HepG2 (cell line): ENCODE measurements at regions not wholly inside any gene's neighbourhood (a gene's known extent, or its start where the extent isn't known, plus 50 kb on each side); places are given as distances from the start of the nearest gene placed in this dataset.

ENCODE experiments used
- ATAC-seq: fragments of 200-7000 bp; cut with Tn5 transposase; 3 replicates; pipeline ENCODE4 v1.9.1; 2020; ENCODE audit warnings: mild to moderate bottlenecking, moderate library complexity
- BruUV-seq: library from RNA; stranded (reverse); fragments of 400-500 nt; replicated peaks from 2 replicates; lab custom pipeline; 2021; lab: Mats Ljungman, UMichigan
- CTCF ChIA-PET: fragments of 300-600 bp; formaldehyde crosslinking; extraction: SDS; loops from one replicate; lab custom pipeline; 2021; ENCODE audit warnings: low total read pairs, inconsistent platforms, low intra/inter-chr PET ratio; lab: Yijun Ruan, JAX
- POLR2A ChIA-PET: fragments of 350-600 bp; sonication (Branson Sonifier 250); formaldehyde crosslinking; loops from one replicate; lab custom pipeline; 2020; ENCODE audit warnings: antibody characterized with exemption, inconsistent platforms; lab: Yijun Ruan, JAX
- DNase-seq: peaks from one replicate; pipeline ENCODE4 v3.0.0-alpha.2; 2015; ENCODE audit warnings: low spot score
- FAIRE-seq: peaks from 3 replicates; lab custom pipeline; 2011; peaks lifted over from hg19 to GRCh38; lab: Jason Lieb, UNC
- H2AFZ ChIP-seq: one replicate; pipeline ENCODE4 v1.6.1; 2011; ENCODE audit warnings: low read length, inconsistent platforms
- H3K27ac ChIP-seq: fragments of 300-600 bp; 3 replicates; pipeline ENCODE4 v1.8.0; 2011; ENCODE audit warnings: mixed run types, mild to moderate bottlenecking, mixed read lengths, low read length, inconsistent platforms; ENCODE audit not compliant: insufficient read depth; ENCODE audit errors: extremely low read length
- H3K27me3 ChIP-seq, 2 experiments: fragments of 200-600 bp in 1 of 2; 2 replicates in 1 of 2; 3 replicates in 1 of 2; pipeline versions ENCODE4 v1.6.0 to v1.8.0; 2011; ENCODE audit warnings: low read length in 2 of 2, mild to moderate bottlenecking in 2 of 2, moderate library complexity in 2 of 2, inconsistent platforms in 1 of 2; ENCODE audit not compliant: insufficient read depth in 2 of 2, control insufficient read depth in 1 of 2
- H3K36me3 ChIP-seq, 2 experiments: fragments of 200-600 bp in 1 of 2; replicated peaks in 1 of 2; 2 replicates in 1 of 2; 3 replicates in 1 of 2; pipeline versions ENCODE4 v1.5.1 to v1.8.0; 2011; ENCODE audit warnings: low read length in 2 of 2, inconsistent platforms in 1 of 2; ENCODE audit not compliant: insufficient read depth in 2 of 2, control insufficient read depth in 1 of 2
- H3K4me1 ChIP-seq: 2 replicates; pipeline ENCODE4 v1.5.1; 2012; ENCODE audit warnings: low read length, inconsistent platforms; ENCODE audit not compliant: insufficient read depth
- H3K4me2 ChIP-seq: 2 replicates; pipeline ENCODE4 v1.6.0; 2011; ENCODE audit warnings: low read depth, low read length, inconsistent platforms
- H3K4me3 ChIP-seq, 3 experiments: fragments of 200-600 bp in 1 of 3; sonication (generic), shearing (Covaris generic) in 1 of 3; replicated peaks in 1 of 3; 2 replicates each; pipeline ENCODE4 v1.5.1; 2011 to 2016; ENCODE audit warnings: low read length in 3 of 3, inconsistent platforms in 2 of 3, low read depth in 2 of 3, mild to moderate bottlenecking in 2 of 3, control low read depth in 1 of 3, mixed read lengths in 1 of 3; ENCODE audit not compliant: insufficient read depth in 1 of 3
- H3K79me2 ChIP-seq: one replicate; pipeline ENCODE4 v1.6.1; 2011; ENCODE audit warnings: low read length, inconsistent platforms; ENCODE audit not compliant: insufficient read depth
- H3K9ac ChIP-seq: 2 replicates; pipeline ENCODE4 v1.6.0; 2011; ENCODE audit warnings: mild to moderate bottlenecking, low read depth, low read length, inconsistent platforms; ENCODE audit not compliant: insufficient read depth
- H3K9me3 ChIP-seq: 2 replicates; pipeline ENCODE4 v1.5.1; 2012; ENCODE audit warnings: mild to moderate bottlenecking, low read length
- H4K20me1 ChIP-seq: 2 replicates; pipeline ENCODE4 v1.6.0; 2011; ENCODE audit warnings: inconsistent platforms, mild to moderate bottlenecking, low read length, moderate library complexity; ENCODE audit not compliant: insufficient read depth
- ESRRA ChIP-seq: sonication (generic); formaldehyde crosslinking; IDR thresholded peaks from 2 replicates; pipeline ENCODE4 v1.5.1; 2020; ENCODE audit warnings: mild to moderate bottlenecking, low read depth, missing genetic modification reagents
- FOXK1 ChIP-seq: sonication (generic); formaldehyde crosslinking; IDR thresholded peaks from 2 replicates; pipeline ENCODE4 v1.4.0; 2020; ENCODE audit warnings: low read depth, missing genetic modification reagents, borderline replicate concordance
- JARID2 ChIP-seq: sonication (generic); formaldehyde crosslinking; IDR thresholded peaks from 2 replicates; pipeline ENCODE4 v1.8.1; 2023; ENCODE audit warnings: missing genetic modification reagents, inconsistent platforms; ENCODE audit not compliant: insufficient replicate concordance
- NFYB ChIP-seq: sonication (generic); formaldehyde crosslinking; IDR thresholded peaks from 2 replicates; pipeline ENCODE4 v1.4.0; 2020; ENCODE audit warnings: missing genetic modification reagents
- NFYC ChIP-seq: IDR thresholded peaks from 2 replicates; pipeline ENCODE4 v1.6.1; 2016; ENCODE audit warnings: missing genetic modification reagents, missing compliant biosample characterization
- PRPF4 ChIP-seq: fragments of 200-400 bp; formaldehyde crosslinking; IDR thresholded peaks from 2 replicates; pipeline ENCODE4 v1.6.1; 2016; ENCODE audit warnings: low read length, low read depth; ENCODE audit not compliant: poor library complexity, severe bottlenecking
- TBP ChIP-seq: sonication (generic); formaldehyde crosslinking; IDR thresholded peaks from 2 replicates; pipeline ENCODE4 v1.5.0; 2020; ENCODE audit warnings: missing genetic modification reagents
- ZFAT ChIP-seq: sonication (generic); formaldehyde crosslinking; conservative IDR thresholded peaks from 2 replicates; pipeline ENCODE4 v1.8.1; 2023; ENCODE audit warnings: missing genetic modification reagents, inconsistent platforms
- ZNF839 ChIP-seq: sonication (generic); formaldehyde crosslinking; IDR thresholded peaks from 2 replicates; pipeline ENCODE4 v1.4.0; 2020; ENCODE audit warnings: missing genetic modification reagents, mild to moderate bottlenecking, borderline replicate concordance
- ZNF883 ChIP-seq: sonication (generic); formaldehyde crosslinking; IDR thresholded peaks from 2 replicates; pipeline ENCODE4 v1.5.1; 2020; ENCODE audit warnings: mild to moderate bottlenecking, missing genetic modification reagents; ENCODE audit errors: not compliant biosample characterization
- WGBS: methylation state at CpG from one replicate; pipeline ENCODE4 v1.1.6; 2017; ENCODE audit warnings: low lambda C conversion rate; 5-methylcytosine and 5-hydroxymethylcytosine counted together
- in situ Hi-C: cut with HindIII; loops from 2 replicates; pipeline ENCODE4 v1.10.0; 2017; ENCODE audit warnings: low pct_unique_long_range_greater_than_20kb; ENCODE audit not compliant: extremely low pct_ligation_motif_present
- intact Hi-C: fragments of 100-400 bp; cut with micrococcal nuclease; formaldehyde crosslinking; loops from one replicate; pipeline ENCODE4 v1.10.0; 2022; ENCODE audit not compliant: unreplicated experiment
- TF ChIP-seq, protein P1 (sequence below): sonication (generic); formaldehyde crosslinking; IDR thresholded peaks from 2 replicates; pipeline ENCODE4 v1.4.0; 2020; ENCODE audit warnings: missing genetic modification reagents, borderline replicate concordance
- TF ChIP-seq, protein P2 (sequence below): sonication (generic); formaldehyde crosslinking; IDR thresholded peaks from 2 replicates; pipeline ENCODE4 v1.5.0; 2020; ENCODE audit warnings: missing genetic modification reagents
- TF ChIP-seq, protein P3 (sequence below): sonication (generic); formaldehyde crosslinking; IDR thresholded peaks from 2 replicates; pipeline ENCODE4 v1.5.1; 2020; ENCODE audit warnings: missing genetic modification reagents, mild to moderate bottlenecking, borderline replicate concordance

DNA sequence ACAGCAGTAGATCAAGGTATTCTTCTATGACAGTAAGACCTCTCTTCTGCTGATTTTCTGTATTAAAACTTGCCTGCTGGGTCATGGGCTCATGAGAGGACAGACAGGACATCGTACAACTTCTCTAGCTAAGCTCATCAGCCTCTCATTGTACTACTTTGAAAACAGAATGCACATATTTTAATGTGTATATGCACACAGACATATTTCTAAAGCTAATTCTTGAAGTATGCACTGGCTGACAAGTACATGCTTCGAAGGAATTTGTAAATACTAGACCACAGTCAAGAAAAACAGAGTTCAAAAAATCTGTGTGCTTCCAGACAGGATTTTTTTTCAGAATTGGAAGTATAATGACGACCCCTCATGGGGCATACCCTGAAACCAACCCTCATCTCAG, 81.7 kb upstream of the CD83 start:
- BruUV-seq: no TSS peak
- CTCF ChIA-PET: no interaction called here

DNA sequence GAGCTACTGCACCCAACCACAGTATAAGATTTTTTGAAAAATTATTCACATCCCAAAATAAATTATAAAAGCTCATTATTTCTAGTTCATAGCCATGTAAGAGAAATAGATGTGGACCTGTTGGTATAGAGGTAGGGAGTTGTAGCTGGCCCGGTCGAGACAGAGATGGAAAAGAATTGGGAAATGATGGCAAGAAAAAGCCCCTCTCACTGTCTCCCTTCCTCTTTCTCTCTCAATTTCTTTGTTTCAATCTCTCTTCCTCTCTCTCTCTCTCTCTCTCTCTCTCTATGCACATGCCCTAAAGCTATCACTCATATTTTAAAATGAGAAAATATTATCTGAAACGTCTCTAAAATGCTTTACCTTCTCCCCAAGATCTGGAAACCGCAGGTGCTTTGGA, 80.7 kb upstream of the CD83 start:
- H3K9ac ChIP-seq: no peak overlapping the region
- ATAC-seq: no peak
- no peak overlapping the region for H3K27ac ChIP-seq
- H3K4me2 ChIP-seq: no peak overlapping the region
- peaks cover 0 to 40% of the 10 kb centered on the region in 2 experiments; a peak in 3 of 5 replicates for H3K27me3 ChIP-seq
- H3K36me3 ChIP-seq: no peaks in the 10 kb centered on the region
- H2AFZ ChIP-seq: no peak overlapping the region
- H3K4me3 ChIP-seq: no peak overlapping the region
- POLR2A ChIA-PET: no interaction called here
- BruUV-seq: no TSS peak
- WGBS: 20% methylated on average over 4 of the region's 4 CpGs
- H3K9me3 ChIP-seq: no peaks in the 10 kb centered on the region
- CTCF ChIA-PET: no interaction called here
- FAIRE-seq: no peak
- H3K79me2 ChIP-seq: no peaks in the 10 kb centered on the region
- intact Hi-C loops: no loop called here
- in situ Hi-C loops: no loop called here
- no peaks in the 10 kb centered on the region for H3K4me1 ChIP-seq
- no peak for DNase-seq
- no peaks in the 10 kb centered on the region for H4K20me1 ChIP-seq
- no peak for TF ChIP-seq NFYB (CRISPR knock-in tag)
- no peak for TF ChIP-seq ZNF839 (CRISPR knock-in tag)
- no peak for TF ChIP-seq ZFAT
- TF ChIP-seq, protein P1, sequence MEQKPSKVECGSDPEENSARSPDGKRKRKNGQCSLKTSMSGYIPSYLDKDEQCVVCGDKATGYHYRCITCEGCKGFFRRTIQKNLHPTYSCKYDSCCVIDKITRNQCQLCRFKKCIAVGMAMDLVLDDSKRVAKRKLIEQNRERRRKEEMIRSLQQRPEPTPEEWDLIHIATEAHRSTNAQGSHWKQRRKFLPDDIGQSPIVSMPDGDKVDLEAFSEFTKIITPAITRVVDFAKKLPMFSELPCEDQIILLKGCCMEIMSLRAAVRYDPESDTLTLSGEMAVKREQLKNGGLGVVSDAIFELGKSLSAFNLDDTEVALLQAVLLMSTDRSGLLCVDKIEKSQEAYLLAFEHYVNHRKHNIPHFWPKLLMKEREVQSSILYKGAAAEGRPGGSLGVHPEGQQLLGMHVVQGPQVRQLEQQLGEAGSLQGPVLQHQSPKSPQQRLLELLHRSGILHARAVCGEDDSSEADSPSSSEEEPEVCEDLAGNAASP (CRISPR knock-in tag): no peak
- no peak for TF ChIP-seq NFYC
- no peak for TF ChIP-seq ESRRA (CRISPR knock-in tag)
- no peak for TF ChIP-seq PRPF4
- TF ChIP-seq, protein P2, sequence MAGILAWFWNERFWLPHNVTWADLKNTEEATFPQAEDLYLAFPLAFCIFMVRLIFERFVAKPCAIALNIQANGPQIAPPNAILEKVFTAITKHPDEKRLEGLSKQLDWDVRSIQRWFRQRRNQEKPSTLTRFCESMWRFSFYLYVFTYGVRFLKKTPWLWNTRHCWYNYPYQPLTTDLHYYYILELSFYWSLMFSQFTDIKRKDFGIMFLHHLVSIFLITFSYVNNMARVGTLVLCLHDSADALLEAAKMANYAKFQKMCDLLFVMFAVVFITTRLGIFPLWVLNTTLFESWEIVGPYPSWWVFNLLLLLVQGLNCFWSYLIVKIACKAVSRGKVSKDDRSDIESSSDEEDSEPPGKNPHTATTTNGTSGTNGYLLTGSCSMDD (CRISPR knock-in tag): no peak
- TF ChIP-seq FOXK1: no peak
- no peak for TF ChIP-seq ZNF883 (CRISPR knock-in tag)
- TF ChIP-seq JARID2 (CRISPR knock-in tag): no peak
- TF ChIP-seq TBP (CRISPR knock-in tag): no peak

More for the DNA sequence above, 81.7 kb upstream of the CD83 start:
- H3K36me3 ChIP-seq: no peaks in the 10 kb centered on the region
- peaks cover 0 to 46% of the 10 kb centered on the region in 2 experiments; a peak in 3 of 5 replicates for H3K27me3 ChIP-seq
- intact Hi-C loops: no loop called here
- H3K27ac ChIP-seq: no peak overlapping the region
- TF ChIP-seq, protein P3, sequence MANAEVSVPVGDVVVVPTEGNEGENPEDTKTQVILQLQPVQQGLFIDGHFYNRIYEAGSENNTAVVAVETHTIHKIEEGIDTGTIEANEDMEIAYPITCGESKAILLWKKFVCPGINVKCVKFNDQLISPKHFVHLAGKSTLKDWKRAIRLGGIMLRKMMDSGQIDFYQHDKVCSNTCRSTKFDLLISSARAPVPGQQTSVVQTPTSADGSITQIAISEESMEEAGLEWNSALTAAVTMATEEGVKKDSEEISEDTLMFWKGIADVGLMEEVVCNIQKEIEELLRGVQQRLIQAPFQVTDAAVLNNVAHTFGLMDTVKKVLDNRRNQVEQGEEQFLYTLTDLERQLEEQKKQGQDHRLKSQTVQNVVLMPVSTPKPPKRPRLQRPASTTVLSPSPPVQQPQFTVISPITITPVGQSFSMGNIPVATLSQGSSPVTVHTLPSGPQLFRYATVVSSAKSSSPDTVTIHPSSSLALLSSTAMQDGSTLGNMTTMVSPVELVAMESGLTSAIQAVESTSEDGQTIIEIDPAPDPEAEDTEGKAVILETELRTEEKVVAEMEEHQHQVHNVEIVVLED: no peak
- ATAC-seq: no peak
- no peak overlapping the region for H3K9ac ChIP-seq
- no peak for FAIRE-seq
- no peak overlapping the region for H2AFZ ChIP-seq
- no peaks in the 10 kb centered on the region for H3K9me3 ChIP-seq
- no peaks in the 10 kb centered on the region for H3K4me1 ChIP-seq
- POLR2A ChIA-PET: no interaction called here
- no peaks in the 10 kb centered on the region for H3K79me2 ChIP-seq
- DNase-seq: no peak
- no peak overlapping the region for H3K4me3 ChIP-seq
- H3K4me2 ChIP-seq: no peak overlapping the region
- no peaks in the 10 kb centered on the region for H4K20me1 ChIP-seq
- 1% methylated on average over 3 of the region's 3 CpGs for WGBS
- in situ Hi-C loops: no loop called here
